ENCODE measurements at regions not wholly inside any gene's neighbourhood (a gene's known extent, or its start where the extent isn't known, plus 50 kb on each side); places are given as distances from the start of the nearest gene placed in this dataset.

GRCh38 chr3:167913219-167913835 is 177.8 kb downstream of the SERPINI1 start:
- no peaks in the 10 kb centered on the region for H3K4me1 ChIP-seq (ENCODE audit: insufficient read depth, low read length)
- BruUV-seq (replicated peaks) = no TSS peak
- no peak overlapping the region for H3K27ac ChIP-seq (ENCODE audit: low read length)
- no peaks in the 10 kb centered on the region for H4K20me1 ChIP-seq (ENCODE audit: low read length)
- peaks cover 23% of the 10 kb centered on the region for H3K27me3 ChIP-seq (ENCODE audit: low read length)
- intact Hi-C loops (cut with micrococcal nuclease) = no loop called here
- H3K36me3 ChIP-seq (ENCODE audit: low read depth, low read length) = no peaks in the 10 kb centered on the region
- H3K79me2 ChIP-seq (ENCODE audit: low read length) = no peaks in the 10 kb centered on the region
- no peak overlapping the region for H3K4me3 ChIP-seq (ENCODE audit: low read length)
- DNase-seq = peak; percentile 46
- H3K9me3 ChIP-seq (ENCODE audit: low read length) = no peaks in the 10 kb centered on the region
- H2AFZ ChIP-seq (ENCODE audit: low read length) = no peak overlapping the region
- no peak overlapping the region for H3K9ac ChIP-seq (ENCODE audit: low read length)
- H3F3A ChIP-seq (ENCODE audit: low read length, unreplicated experiment) = no peaks in the 10 kb centered on the region
- H3K9me2 ChIP-seq (replicated peaks; ENCODE audit: low read length) = no peaks in the 10 kb centered on the region
- peak; percentile 87 for ATAC-seq
- no peak for TF ChIP-seq EZH2 (IDR thresholded peaks at IDR 0.05; ENCODE audit: low read length, unreplicated experiment)
- TF ChIP-seq CTCF (conservative IDR thresholded peaks at IDR 0.05; ENCODE audit: low read depth, low read length) = peak; percentile 31; the same call in 1 of the 2 replicates
- ChIA-PET CTCF (interaction anchor here (0.7 to 1.1 kb wide), 2 partner anchors 17 to 132 kb away, joined by 3 read pairs; no protein-coding TSS in a partner anchor), POLR2A (ENCODE audit: unreplicated experiment) (interaction anchor here (0.6 kb wide), 1 partner anchor 127 kb away, joined by 4 read pairs; no protein-coding TSS in a partner anchor)
- no peak overlapping the region for H3K4me2 ChIP-seq (ENCODE audit: low read length)

GRCh38 chr3:167909952-167910351 is 174.4 kb downstream of the SERPINI1 start:
- Histone ChIP-seq H3F3A (ENCODE audit: low read length, unreplicated experiment) (no peaks in the 10 kb centered on the region), H3K79me2 (ENCODE audit: low read length) (no peaks in the 10 kb centered on the region), H3K36me3 (ENCODE audit: low read depth, low read length) (no peaks in the 10 kb centered on the region), H3K9me3 (ENCODE audit: low read length) (no peaks in the 10 kb centered on the region), H4K20me1 (ENCODE audit: low read length) (no peaks in the 10 kb centered on the region), H3K27me3 (ENCODE audit: low read length) (peaks cover 38% of the 10 kb centered on the region), H3K9me2 (replicated peaks; ENCODE audit: low read length) (no peaks in the 10 kb centered on the region), H3K4me1 (ENCODE audit: insufficient read depth, low read length) (no peaks in the 10 kb centered on the region), H3K4me3 (ENCODE audit: low read length) (no peak overlapping the region), H2AFZ (ENCODE audit: low read length) (no peak overlapping the region), H3K4me2 (ENCODE audit: low read length) (no peak overlapping the region), H3K27ac (ENCODE audit: low read length) (no peak overlapping the region), H3K9ac (ENCODE audit: low read length) (no peak overlapping the region)
- TF ChIP-seq EZH2phosphoT487 (IDR thresholded peaks at IDR 0.05; ENCODE audit: borderline replicate concordance, low read length) = no peak
- no peak for TF ChIP-seq EZH2 (IDR thresholded peaks at IDR 0.05; ENCODE audit: low read length, unreplicated experiment)
- TF ChIP-seq CTCF (conservative IDR thresholded peaks at IDR 0.05; ENCODE audit: low read depth, low read length) = no peak
- intact Hi-C loops (cut with micrococcal nuclease) = no loop called here
- ChIA-PET POLR2A (ENCODE audit: unreplicated experiment) (no interaction called here), CTCF (no interaction called here)
- DNase-seq (no peak), ATAC-seq (no peak)
- BruUV-seq (replicated peaks) = no TSS peak

DNA sequence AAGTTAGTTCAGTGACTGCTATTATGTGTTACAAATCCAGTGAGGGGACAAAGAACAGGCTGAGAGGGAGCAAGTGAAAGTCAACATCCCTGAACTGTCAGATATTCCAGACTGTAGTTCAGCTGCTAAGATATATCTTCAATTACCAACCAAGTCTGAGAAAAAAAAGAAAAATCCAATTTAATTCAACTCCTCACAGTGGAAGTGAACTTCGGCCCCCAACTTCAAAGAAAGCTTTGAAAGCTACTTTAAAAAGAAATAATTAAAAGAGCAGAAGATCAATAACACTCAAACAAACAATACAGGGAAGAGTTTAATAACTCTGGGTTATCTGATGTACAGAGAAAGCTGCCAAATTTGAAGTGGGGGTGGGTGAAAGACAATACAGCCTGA is 174.0 kb downstream of the SERPINI1 start:
- no peaks in the 10 kb centered on the region for H3K4me1 ChIP-seq (ENCODE audit: insufficient read depth, low read length)
- no peak overlapping the region for H3K4me2 ChIP-seq (ENCODE audit: low read length)
- peaks cover 38% of the 10 kb centered on the region for H3K27me3 ChIP-seq (ENCODE audit: low read length)
- no peaks in the 10 kb centered on the region for H3K9me2 ChIP-seq (replicated peaks; ENCODE audit: low read length)
- no peaks in the 10 kb centered on the region for H3K9me3 ChIP-seq (ENCODE audit: low read length)
- H4K20me1 ChIP-seq (ENCODE audit: low read length) = no peaks in the 10 kb centered on the region
- CTCF ChIA-PET = no interaction called here
- TF ChIP-seq EZH2phosphoT487 (IDR thresholded peaks at IDR 0.05; ENCODE audit: borderline replicate concordance, low read length) = no peak
- TF ChIP-seq CTCF (conservative IDR thresholded peaks at IDR 0.05; ENCODE audit: low read depth, low read length) = no peak
- no peak for TF ChIP-seq EZH2 (IDR thresholded peaks at IDR 0.05; ENCODE audit: low read length, unreplicated experiment)
- intact Hi-C loops (cut with micrococcal nuclease) = no loop called here
- H3K36me3 ChIP-seq (ENCODE audit: low read depth, low read length) = no peaks in the 10 kb centered on the region
- no peak overlapping the region for H2AFZ ChIP-seq (ENCODE audit: low read length)
- no peaks in the 10 kb centered on the region for H3K79me2 ChIP-seq (ENCODE audit: low read length)
- ATAC-seq = no peak
- DNase-seq = no peak
- H3F3A ChIP-seq (ENCODE audit: low read length, unreplicated experiment) = no peaks in the 10 kb centered on the region
- no peak overlapping the region for H3K9ac ChIP-seq (ENCODE audit: low read length)
- no TSS peak for BruUV-seq (replicated peaks)
- H3K4me3 ChIP-seq (ENCODE audit: low read length) = no peak overlapping the region
- POLR2A ChIA-PET (ENCODE audit: unreplicated experiment) = no interaction called here
- H3K27ac ChIP-seq (ENCODE audit: low read length) = no peak overlapping the region

All from PC-3 (cell line).